ENCODE measurements at regions not wholly inside any gene's neighbourhood (a gene's known extent, or its start where the extent isn't known, plus 50 kb on each side); places are given as distances from the start of the nearest gene placed in this dataset.

GRCh38 chr4:45865781-45866180 is 258.1 kb downstream of the GABRG1 start:
- TF ChIP-seq CTCF (IDR thresholded peaks at IDR 0.05; ENCODE audit: low read depth, low read length, poor library complexity, severe bottlenecking) (no peak), EZH2phosphoT487 (IDR thresholded peaks at IDR 0.05; ENCODE audit: borderline replicate concordance, low read length) (no peak)

Measured in DOHH2 (cell line).